ENCODE measurements at regions not wholly inside any gene's neighbourhood (a gene's known extent, or its start where the extent isn't known, plus 50 kb on each side); places are given as distances from the start of the nearest gene placed in this dataset.
A peak's percentile ranks its signal among the peaks of the same experiment; 100 is the strongest.

DNA sequence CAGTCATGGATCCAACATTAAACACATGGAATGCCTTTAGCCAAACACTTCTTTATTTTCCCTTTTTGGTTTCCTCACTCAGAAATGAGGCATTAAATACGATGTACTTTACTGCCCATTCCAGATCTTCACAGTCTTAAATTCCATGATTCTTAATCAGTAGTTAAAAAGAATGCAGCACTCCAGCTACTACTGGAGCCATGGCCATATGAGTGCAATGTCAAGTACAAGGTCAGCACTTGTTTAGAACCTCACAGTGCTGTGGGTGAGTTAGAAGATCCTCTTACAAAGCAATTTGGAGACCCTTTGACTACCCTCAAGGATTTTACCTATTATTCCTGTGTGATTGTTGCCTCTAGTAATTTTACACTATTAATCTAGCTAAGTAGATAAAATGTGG is 550.3 kb upstream of the LRRTM1 start:
- DNase-seq, result no peak

DNA sequence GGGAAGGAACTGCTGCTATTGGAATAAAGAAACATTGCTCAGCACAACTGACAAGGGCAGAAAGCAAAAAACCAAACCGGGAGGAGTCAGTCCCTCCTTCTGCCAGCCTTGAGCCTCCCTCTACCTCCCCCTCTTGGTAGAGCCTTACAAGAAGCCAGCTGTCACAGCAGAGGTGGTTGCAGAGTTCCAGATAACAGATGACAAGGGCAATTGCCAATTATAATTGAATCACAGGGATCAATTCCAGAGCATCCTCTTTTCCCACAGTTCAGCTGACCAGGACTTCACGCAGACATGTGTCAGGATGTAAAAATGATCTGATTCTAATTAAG is 548.2 kb upstream of the LRRTM1 start:
- DNase-seq, result no peak

DNA sequence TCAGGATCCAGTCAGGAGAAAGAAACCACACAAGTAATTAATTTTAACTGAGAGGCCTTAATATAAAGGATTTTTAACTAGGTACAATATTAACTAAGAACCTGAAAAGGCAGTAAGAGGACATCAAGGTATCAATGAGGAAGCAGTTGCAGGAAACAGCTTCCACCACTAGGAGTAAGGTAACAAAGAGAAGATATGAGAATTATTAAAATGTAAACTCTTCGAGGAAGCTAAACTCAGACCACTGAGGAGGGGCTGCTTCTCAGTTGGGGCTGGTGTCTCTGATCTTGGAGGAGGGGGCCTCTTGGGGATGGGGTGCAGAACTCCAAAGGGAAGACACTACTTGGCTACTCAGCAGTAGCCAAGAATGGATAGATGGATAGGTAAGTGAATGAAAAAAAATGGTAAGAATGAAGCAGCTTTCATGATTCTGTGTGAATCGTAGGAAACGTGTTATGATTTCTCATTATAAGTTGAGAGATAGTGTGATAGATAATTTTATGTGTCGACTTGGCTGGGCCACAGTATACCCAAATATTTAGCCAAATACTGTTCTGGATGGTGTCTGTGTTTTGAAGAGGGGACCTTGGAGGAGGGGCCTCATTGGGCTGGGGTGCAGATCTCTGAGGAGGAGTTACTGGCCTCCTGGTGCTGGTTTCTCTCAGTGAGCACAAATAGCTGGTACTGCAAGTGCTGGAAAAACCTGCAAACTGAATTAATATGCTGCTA is 547.7 kb upstream of the LRRTM1 start:
- no peak for DNase-seq

DNA sequence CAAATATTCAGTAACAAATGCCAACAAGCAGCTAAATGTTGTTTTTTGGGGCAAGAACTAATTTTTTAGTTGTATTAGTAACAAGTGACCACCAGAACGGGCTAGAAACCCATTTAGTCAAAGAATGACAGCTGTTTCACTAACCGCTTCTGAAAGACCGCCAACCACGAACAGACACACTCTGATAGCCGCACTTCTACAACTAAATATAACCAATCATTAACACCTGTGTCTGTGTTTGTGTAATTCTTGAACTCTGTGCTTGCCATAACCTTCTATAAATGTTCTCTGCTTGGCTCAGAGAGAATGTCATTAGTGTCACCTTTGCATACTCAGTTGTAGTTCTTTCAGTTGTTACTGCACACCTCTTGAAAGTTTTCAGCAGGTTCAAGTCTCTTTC is 526.3 kb upstream of the LRRTM1 start:
- no peak for DNase-seq

DNA sequence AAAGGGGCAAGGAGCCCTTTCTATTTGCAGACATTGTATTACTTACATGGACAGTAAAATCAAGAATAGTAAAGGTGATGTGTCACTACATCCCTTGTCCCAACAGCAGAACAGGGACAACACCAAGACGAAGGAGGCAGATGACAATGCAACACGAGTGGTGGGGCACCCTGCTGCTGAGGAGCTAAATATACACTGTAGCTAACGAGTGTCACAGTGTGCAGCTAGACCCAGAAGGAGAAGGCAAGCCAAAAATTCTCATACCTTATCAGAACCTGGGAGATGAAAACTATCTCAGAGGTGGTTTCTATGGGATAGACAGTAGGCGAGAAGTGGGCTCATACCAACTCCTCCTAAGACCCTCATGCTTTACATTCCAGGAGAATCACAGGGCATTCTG is 518.4 kb upstream of the LRRTM1 start:
- no peak for DNase-seq

DNA sequence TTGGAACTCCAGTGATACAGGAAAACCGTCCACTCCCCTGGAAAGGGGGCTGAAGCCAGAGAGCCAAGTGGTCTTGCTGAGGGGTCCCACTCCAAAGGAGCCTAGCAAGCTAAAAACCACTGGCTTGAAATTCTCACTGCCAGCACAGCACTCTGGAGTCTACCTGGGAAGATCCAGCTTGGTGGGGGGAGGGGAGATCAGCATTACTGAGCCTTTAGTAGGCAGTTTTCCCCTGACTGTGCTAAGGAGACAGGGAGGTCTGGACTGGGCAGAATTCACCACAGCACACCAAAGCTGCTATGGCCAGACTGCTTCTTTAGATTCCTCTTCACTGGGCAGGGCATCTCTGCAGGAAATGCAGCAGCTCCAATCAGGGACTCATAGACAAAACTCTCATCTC is 510.7 kb upstream of the LRRTM1 start:
- DNase-seq, result no peak

DNA sequence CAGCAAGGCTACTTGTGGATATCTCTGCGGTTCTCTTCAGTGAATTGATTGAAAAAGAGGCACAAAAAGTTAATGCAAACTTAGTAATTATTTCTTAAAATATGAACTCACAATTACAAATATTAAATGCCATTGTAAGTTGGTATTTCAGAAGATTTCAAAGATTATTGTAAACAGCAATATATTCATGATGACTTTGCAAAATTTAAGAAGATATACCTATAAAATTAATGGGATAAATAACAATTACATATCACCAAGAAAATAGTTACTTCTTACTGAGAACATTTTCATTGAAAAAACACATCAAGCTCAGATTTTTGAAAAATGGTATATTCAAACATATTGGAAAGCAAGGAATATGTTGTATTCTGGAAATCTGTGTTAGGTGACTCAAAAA is 482.0 kb upstream of the LRRTM1 start:
- DNase-seq, result no peak

DNA sequence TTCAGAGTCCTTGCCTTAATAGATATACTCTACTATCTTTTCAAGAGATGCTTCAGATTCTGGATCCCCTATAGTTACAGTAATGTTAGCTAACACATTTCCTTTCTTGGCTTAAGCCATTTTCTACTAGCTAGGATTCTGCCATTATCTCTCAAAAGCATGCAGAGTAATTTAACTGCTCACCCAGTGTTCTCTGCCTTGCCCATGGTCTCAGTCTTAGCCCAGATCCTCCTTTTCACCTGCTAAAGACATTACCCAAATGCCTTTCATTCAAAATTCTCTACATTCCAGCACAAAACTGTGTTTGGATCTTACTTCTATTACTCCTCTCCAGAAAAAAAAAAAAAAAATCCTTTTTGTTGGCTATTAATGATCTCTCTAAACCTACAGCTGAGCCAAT is 474.2 kb upstream of the LRRTM1 start:
- no peak for DNase-seq

DNA sequence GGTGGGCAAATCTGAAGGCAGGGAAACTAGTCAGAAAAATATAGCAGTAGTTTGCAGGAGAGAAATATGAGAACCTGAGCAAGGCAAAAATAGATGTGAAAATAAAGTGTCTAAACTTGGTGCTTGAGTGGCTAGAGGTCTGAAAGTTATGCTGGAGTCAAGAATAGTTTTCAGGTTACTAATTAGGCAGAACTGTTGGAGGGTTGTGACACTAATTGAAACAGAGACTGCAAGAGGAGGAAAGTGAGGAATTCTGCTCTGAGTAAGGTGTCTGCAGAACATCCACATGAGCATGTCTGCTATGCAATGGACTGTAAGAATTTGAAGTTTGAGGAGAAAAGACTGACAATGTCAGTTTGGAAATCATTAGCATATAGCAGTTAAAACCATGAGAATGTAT is 444.0 kb upstream of the LRRTM1 start:
- no peak for DNase-seq

DNA sequence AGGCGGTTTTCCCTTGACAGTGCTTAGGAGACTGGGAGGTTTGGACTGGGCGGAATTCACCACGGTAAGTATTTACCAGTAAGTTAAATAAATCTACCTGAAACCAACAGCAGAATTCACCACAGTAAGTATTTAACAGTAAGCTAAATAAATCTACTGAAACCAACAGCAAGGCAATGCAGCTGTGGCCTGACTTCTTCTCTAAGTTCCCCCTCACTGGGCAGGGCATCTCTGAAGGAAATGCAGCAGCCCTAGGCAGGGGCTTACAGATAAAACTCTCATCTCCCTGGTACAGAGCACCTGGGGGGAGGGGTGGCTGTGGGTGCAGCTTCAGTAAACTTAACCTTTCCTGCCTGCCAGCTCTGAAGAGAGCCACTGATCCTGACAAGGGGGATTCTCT is 432.5 kb upstream of the LRRTM1 start:
- no peak for DNase-seq

DNA sequence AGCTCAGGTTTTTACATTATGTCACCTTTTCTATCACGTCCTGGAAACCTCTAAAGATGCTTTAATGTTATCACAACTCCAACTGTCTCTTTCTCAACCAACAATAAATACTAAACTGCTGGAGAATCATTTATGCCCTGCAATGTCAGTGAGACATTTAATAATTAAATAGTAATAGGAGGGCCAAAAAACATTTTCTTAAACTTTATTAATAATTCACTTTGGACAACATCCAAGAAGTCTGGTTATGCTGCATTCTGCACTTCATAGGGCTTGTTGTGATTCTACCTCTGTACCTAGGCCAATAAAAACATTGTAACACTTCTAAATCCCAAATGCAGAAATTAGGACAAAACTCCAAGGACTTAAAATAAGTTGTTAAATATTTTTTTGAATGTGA is 420.4 kb upstream of the LRRTM1 start:
- DNase-seq, result no peak

DNA sequence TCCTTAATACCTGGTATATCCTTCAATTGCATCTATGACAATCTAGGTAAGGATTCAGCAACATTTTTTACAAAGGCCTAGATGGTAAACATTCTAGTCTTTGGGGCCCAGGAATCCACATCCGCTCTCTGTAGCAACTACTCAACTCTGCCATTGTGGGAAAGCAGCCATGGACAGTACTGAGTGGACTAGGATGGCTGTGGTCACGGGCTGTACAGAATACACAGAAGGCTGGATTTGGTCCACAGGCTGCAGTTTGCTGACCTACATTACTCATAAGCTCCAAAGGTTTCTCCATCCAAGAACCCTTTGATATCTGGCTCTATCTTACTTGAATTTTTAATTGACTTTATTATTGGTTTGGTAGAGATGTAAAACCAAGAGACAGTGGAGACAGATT is 418.3 kb upstream of the LRRTM1 start:
- DNase-seq, result no peak

DNA sequence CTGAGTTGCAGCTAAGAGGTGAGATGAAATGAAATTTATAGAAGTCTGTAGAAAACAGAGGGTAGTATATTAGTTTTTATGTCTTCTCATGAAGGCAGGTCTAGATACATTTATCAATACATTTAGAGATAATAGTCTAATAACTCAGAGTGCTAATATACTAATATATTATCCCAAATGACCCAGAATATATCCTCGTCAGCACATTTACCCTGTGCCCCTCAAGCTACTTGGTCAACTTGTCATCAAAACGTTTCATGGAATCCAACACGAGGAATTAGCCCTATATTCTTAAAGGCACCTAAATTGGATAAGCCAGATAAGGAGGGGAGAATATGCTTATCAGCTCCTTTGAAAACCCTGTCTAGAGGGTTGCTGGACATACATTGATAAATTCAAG is 415.1 kb upstream of the LRRTM1 start:
- no peak for DNase-seq

DNA sequence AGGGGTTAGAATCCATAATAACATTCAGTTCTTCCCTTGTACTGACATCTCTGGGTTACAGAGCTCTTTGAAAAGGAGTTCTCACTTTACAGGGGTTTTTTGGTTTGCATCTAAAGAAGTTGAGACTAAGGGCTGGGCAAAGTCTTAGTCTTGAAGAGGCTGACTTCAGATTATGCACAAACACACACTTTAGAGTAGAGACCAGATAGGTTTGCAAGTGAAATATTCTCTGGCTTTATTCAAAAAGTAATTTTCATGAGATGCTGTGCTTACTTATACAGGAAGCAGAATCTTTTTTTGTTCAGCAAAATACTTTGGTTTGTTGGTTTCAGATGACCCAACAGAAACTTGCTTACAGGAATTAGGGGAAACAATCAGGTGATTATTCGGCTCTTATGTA is 410.9 kb upstream of the LRRTM1 start:
- DNase-seq, result no peak

DNA sequence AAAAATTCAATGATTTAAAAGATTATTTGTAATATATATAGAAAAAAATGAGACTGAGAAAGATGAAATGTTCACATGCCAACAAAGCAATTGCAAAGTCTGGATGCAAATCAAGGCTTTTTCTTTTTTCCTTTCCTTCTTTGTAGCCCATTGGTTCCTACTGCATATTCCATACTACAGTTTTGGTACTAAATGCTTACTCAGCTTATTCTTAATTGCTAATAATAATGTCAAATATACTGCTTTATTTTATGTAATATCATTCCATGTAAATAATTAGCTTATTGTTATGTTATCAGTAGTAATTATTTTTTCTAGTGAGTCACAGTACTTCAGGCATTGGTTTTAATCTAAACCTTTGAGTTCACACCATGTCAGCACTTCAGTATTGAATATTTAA is 407.4 kb upstream of the LRRTM1 start:
- no peak for DNase-seq

DNA sequence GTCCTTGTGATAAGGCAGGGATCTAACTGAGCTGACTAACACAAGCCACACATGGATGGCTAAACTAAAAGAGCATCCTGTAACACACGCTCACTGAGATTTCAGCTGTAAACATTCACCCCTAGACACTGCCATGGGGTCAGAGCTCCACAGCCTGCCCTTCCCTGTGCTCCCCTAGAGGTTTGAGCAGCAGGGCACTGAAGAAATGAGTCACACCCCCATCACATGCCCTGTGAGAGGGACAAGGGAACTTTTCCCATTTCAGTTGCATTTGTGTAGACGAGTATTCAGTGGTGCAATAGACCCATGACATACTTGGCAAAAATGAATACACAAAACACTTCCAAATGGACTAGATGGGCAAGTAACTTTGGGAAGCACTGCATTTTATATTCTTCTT is 402.4 kb upstream of the LRRTM1 start:
- DNase-seq, result peak; percentile 31

DNA sequence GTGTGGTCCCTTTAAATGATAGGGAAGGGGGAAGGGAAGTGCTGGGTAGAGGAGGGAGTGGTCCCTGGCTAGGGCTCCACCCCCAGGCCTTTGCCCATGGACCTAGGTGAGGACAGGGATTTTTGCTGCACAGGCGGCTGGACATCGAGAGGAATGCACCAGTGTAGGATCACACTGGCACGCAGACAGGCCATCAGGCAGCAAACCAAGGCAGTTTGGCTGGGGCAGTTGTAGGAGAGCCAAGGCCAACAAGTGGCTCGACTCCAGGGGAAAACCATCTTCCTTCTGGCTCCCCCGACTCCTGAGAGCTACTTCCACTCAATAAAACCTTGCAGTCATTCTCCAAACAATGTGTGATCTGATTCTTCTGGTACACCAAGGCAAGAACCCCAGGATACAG is 402.0 kb upstream of the LRRTM1 start:
- DNase-seq, result no peak

DNA sequence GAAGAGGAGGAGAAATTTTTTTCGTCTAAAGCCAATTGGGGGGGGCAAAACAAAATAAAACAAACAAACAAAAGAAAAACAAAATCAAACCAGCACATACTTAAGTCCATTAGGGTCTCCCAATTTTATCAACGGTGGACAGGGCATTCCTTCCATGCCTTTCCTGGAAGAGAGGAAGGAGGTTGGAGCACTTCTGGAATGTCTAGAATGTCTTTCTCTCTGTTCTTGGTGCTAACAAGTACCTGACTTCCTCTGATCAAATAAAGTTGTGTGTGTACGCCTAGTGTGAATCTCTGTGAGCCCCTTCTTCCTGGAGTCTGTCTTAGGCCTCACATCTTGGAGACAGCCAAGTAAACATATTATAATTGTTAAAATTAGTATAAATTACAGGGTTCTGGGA is 399.0 kb upstream of the LRRTM1 start:
- DNase-seq, result no peak

DNA sequence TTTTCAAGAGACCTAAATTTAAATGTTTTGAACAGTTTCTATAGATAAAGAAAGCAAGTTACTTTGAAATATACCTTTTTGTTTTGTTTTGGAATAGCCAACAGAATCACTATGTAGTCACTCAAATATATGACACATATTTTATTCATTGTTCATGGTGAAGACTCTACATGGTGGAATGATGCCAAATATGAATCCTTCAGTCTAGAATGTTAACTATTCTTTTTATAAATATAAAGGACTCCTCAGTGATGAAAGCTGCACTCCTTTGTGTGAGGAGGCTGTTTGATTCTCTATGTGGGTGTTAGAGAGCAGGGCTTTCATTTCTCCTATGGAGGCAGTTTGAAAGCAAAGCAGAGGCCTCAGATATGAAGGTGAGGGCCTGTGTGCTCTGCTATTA is 396.4 kb upstream of the LRRTM1 start:
- DNase-seq, result no peak
